Tibial nerve (tissue), 3 donors: ENCODE measurements at regions not wholly inside any gene's neighbourhood (a gene's known extent, or its start where the extent isn't known, plus 50 kb on each side); places are given as distances from the start of the nearest gene placed in this dataset.

Experiments
- POLR2A ChIP-seq, 2 donors: fragments of 450-650 bp; IDR thresholded peaks; one replicate each; pipeline ENCODE4 v1.6.1; 2017; ENCODE audit warnings: antibody characterized with exemption in 2 of 2, mild to moderate bottlenecking in 2 of 2, moderate library complexity in 2 of 2
- TF ChIP-seq, protein P1 (sequence below), 5 experiments: fragments of 200-600 bp in 3 of 5; fragments of 450-650 bp in 2 of 5; sonication (generic) in 3 of 5; IDR thresholded peaks; one replicate each; pipeline ENCODE4 v1.5.1; 2016 to 2019; ENCODE audit warnings: antibody characterized with exemption in 5 of 5, mild to moderate bottlenecking in 3 of 5, moderate library complexity in 2 of 5

DNA sequence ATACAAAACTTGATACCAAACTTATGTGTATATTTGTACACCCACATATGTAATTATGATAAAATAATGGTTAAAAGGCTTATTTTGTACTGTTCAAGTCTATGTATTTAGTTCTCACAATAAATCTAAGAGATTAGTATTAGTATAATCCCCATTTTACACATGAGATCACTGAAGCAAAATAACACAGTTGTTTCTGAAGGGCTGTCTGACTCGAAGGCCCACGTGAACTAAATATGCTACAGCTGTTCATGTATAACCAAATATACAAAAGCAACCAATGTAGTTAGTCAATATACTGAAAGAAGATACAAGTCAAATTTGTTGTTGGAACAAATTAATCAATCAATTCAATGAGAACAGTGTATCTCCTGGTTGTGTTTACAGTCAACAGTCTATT is 959.2 kb downstream of the EPHA7 start:
- TF ChIP-seq, protein P1, sequence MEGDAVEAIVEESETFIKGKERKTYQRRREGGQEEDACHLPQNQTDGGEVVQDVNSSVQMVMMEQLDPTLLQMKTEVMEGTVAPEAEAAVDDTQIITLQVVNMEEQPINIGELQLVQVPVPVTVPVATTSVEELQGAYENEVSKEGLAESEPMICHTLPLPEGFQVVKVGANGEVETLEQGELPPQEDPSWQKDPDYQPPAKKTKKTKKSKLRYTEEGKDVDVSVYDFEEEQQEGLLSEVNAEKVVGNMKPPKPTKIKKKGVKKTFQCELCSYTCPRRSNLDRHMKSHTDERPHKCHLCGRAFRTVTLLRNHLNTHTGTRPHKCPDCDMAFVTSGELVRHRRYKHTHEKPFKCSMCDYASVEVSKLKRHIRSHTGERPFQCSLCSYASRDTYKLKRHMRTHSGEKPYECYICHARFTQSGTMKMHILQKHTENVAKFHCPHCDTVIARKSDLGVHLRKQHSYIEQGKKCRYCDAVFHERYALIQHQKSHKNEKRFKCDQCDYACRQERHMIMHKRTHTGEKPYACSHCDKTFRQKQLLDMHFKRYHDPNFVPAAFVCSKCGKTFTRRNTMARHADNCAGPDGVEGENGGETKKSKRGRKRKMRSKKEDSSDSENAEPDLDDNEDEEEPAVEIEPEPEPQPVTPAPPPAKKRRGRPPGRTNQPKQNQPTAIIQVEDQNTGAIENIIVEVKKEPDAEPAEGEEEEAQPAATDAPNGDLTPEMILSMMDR (IDR thresholded peaks at IDR 0.05), result no peak
- TF ChIP-seq POLR2A (IDR thresholded peaks at IDR 0.05), result no peak
